ENCODE measurements at regions not wholly inside any gene's neighbourhood (a gene's known extent, or its start where the extent isn't known, plus 50 kb on each side); places are given as distances from the start of the nearest gene placed in this dataset.

GRCh38 chr4:33025236-33025635, 2305.1 kb downstream of the PCDH7 start:
- TF ChIP-seq CTCF (IDR thresholded peaks at IDR 0.05 in 4 of 5, conservative IDR thresholded peaks at IDR 0.05 in 1 of 5) (no peak), POLR2A (IDR thresholded peaks at IDR 0.05) (no peak)
